GM13977 (cell line): ENCODE measurements at regions not wholly inside any gene's neighbourhood (a gene's known extent, or its start where the extent isn't known, plus 50 kb on each side); places are given as distances from the start of the nearest gene placed in this dataset.

Source experiments
- DNase-seq: peaks from one replicate; pipeline ENCODE4 v3.0.0; 2012; ENCODE audit warnings: low spot score
- CTCF ChIP-seq: IDR thresholded peaks from 2 replicates; pipeline ENCODE4 v1.5.1; 2012; ENCODE audit warnings: mild to moderate bottlenecking, control low read depth; ENCODE audit not compliant: insufficient read depth; ENCODE audit errors: extremely low read depth, missing control alignments
- in situ Hi-C: fragments of 300-500 bp; cut with MboI; formaldehyde crosslinking; loops from one replicate; pipeline ENCODE4 v1.12.0; 2022; ENCODE audit warnings: low sequenced_read_pairs, low pct_unique_long_range_greater_than_20kb, mixed read lengths, inconsistent platforms; ENCODE audit not compliant: unreplicated experiment

DNA sequence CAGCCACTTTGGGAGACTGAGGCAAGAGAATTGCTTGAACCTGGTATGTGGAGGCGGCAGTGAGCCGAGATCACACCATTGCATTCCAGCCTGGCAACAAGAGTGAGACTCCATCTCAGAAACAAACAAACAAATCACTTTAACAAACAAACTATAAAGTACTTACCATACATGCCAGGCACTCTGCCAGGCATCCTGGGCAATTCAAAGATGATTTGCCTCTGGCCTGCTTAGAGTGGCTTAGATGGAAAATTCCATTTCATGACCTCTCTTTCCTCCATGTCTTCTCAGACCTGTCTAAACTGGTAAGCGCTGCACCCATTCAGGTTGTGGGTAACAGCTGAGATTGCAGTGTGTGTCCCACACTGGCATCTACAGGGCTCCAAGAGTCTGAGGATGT, 273.2 kb downstream of the BCL2 start:
- no peak for TF ChIP-seq CTCF
- no peak for DNase-seq
- in situ Hi-C loops, result no loop called here

DNA sequence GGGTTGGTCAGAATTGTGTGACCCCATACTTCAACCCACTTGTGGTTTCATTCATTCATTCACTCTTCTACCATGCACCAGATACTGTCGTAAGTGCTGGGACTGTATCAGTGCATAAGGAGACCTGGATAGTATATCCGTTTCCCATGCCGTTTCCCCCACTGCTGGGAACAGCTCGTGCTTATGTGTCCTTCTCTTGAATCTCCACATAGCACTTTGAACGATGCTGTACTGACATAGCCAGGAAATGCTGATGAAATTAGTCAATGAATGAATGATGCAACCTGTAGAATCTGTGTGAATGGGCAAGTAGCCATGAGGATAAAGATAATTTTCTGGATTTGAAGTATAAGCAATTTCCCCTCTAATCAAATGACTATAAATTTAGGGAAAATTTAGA, 276.1 kb downstream of the BCL2 start:
- in situ Hi-C loops, result no loop called here
- TF ChIP-seq CTCF, result no peak
- no peak for DNase-seq

GRCh38 chr18:63042351-63042750, 277.2 kb downstream of the BCL2 start:
- TF ChIP-seq CTCF, result no peak
- in situ Hi-C loops, result no loop called here
- DNase-seq, result no peak

GRCh38 chr18:63040788-63041410, 278.7 kb downstream of the BCL2 start:
- in situ Hi-C loops, result no loop called here
- DNase-seq, result peak; percentile 49
- no peak for TF ChIP-seq CTCF

- in situ Hi-C loops, result no loop called here
- TF ChIP-seq CTCF, result no peak
These were observed 282.1 kb downstream of the BCL2 start for GRCh38 chr18:63037491-63037890.

DNA sequence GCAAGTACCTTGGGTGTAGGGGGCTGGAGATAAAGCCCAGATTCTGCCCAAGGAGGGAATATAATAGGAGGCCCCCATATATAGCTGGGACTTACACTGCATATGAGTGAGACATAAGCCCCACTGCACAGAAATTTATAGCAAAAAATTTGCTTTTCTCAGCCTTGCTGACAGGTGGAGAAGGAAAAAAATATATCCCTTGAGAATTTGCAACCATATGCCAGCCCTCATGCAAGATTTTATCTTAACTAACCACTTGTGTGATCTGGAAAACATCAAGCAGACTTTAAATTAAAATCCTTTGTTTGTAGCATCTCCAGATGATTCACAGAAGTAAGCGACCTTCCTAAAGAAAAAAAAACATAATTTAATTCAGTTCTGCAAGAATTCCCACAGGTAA, 288.2 kb downstream of the BCL2 start:
- in situ Hi-C loops, result no loop called here
- TF ChIP-seq CTCF, result no peak
- DNase-seq, result no peak

More at GRCh38 chr18:63037491-63037890, 282.1 kb downstream of the BCL2 start:
- DNase-seq, result no peak
